HG03460 (cell line): ENCODE measurements at regions not wholly inside any gene's neighbourhood (a gene's known extent, or its start where the extent isn't known, plus 50 kb on each side); places are given as distances from the start of the nearest gene placed in this dataset.

Source experiments
- ATAC-seq: cut with Tn5 transposase; IDR thresholded peaks from one replicate; pipeline ENCODE4 v1.9.1; 2021; ENCODE audit not compliant: unreplicated experiment

GRCh38 chr15:69988541-69989225 is 109.0 kb downstream of the TLE3 start:
- no peak for ATAC-seq

GRCh38 chr15:69990566-69991421 is 106.9 kb downstream of the TLE3 start:
- no peak for ATAC-seq

- no peak for ATAC-seq
Measured at GRCh38 chr15:69991551-69991980, 106.2 kb downstream of the TLE3 start.

- ATAC-seq, result no peak
Measured at GRCh38 chr15:69992348-69992747, 105.4 kb downstream of the TLE3 start.

DNA sequence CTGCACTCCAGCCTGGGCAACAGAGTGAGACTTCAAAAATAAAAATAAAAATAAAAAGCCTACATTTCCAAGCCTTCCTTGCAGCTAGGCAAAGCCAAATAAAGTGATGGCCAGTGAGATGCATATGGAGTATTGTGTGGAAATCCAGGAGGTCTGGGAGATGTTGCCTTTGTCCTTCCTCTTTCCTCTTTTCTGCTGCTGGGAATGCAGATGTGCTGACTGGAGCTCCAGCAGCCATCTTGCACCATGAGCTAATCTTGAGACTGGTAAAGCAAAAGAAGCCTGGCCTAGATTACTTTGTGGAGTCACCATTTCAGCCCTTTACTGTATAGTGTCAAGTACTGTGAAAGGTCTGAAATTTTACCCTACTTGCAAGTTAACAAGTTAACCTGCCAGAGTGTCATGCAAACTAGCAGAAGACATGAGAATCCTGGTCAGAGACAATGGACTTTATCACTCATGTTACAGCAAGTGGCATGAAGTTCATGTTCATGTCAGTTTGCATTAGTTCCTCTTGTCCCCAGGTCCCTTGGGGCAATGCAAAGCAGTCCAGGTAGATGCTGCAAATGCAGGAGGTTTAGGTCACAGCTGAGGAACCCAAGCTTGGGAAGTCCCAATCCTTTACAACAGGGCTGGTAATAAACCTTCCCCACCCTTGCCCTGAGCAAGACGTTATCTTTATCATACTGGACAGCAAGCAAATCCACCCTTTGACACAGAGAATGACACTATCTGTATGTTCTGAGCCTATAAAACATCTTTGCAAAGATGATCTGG is 103.1 kb downstream of the TLE3 start:
- ATAC-seq, result no peak

- no peak for ATAC-seq
Measured at GRCh38 chr15:69996321-69997160, 101.2 kb downstream of the TLE3 start.

- no peak for ATAC-seq
Measured at GRCh38 chr15:69997161-69997485, 100.6 kb downstream of the TLE3 start.
